IMR-90 (cell line): ENCODE measurements at regions not wholly inside any gene's neighbourhood (a gene's known extent, or its start where the extent isn't known, plus 50 kb on each side); places are given as distances from the start of the nearest gene placed in this dataset.

Experiments used
- ATAC-seq: fragments of 200-7000 bp; cut with Tn5 transposase; 2 replicates; pipeline ENCODE4 v1.9.1; 2020; ENCODE audit warnings: low read depth, mild to moderate bottlenecking, moderate library complexity
- BruUV-seq: library from RNA; stranded (reverse); fragments of 400-500 nt; replicated peaks from 2 replicates; lab custom pipeline; 2021; lab: Mats Ljungman, UMichigan
- CTCF ChIA-PET: fragments of 300-600 bp; formaldehyde crosslinking; extraction: SDS; loops from one replicate; lab custom pipeline; 2021; ENCODE audit warnings: antibody characterized with exemption; lab: Yijun Ruan, JAX
- POLR2A ChIA-PET: fragments of 300-600 bp; sonication (Branson Sonifier 250); formaldehyde crosslinking; loops from one replicate; lab custom pipeline; 2022; ENCODE audit warnings: antibody characterized with exemption; ENCODE audit not compliant: unreplicated experiment; lab: Charles Lee
- DNase-seq: peaks from one replicate; pipeline ENCODE4 v3.0.0; 2013
- H2AFZ ChIP-seq: replicated peaks from 2 replicates; pipeline ENCODE3; 2013; ENCODE audit warnings: low read length, mild to moderate bottlenecking; ENCODE audit not compliant: poor library complexity
- H2AK5ac ChIP-seq: 2 replicates; pipeline ENCODE4 v1.6.1; 2013; ENCODE audit warnings: low read depth, low read length, inconsistent platforms
- H2AK9ac ChIP-seq: replicated peaks from 2 replicates; pipeline ENCODE3; 2013; ENCODE audit warnings: mild to moderate bottlenecking, low read depth, low read length, moderate library complexity; ENCODE audit not compliant: poor library complexity
- H2BK120ac ChIP-seq: 2 replicates; pipeline ENCODE4 v1.6.1; 2013; ENCODE audit warnings: low read depth, low read length, inconsistent platforms
- H2BK15ac ChIP-seq: 3 replicates; pipeline ENCODE4 v1.6.1; 2013; ENCODE audit warnings: low read depth, low read length, inconsistent platforms
- H2BK20ac ChIP-seq: 2 replicates; pipeline ENCODE4 v1.6.1; 2013; ENCODE audit warnings: low read depth, mild to moderate bottlenecking, inconsistent platforms, low read length, moderate library complexity
- H2BK5ac ChIP-seq: 2 replicates; pipeline ENCODE4 v1.6.1; 2013; ENCODE audit warnings: mild to moderate bottlenecking, low read depth, low read length, inconsistent platforms; ENCODE audit not compliant: poor library complexity, severe bottlenecking
- H3K14ac ChIP-seq: replicated peaks from 2 replicates; pipeline ENCODE4 v1.6.1; 2013; ENCODE audit warnings: low read depth, low read length, inconsistent platforms
- H3K18ac ChIP-seq: 2 replicates; pipeline ENCODE4 v1.6.1; 2013; ENCODE audit warnings: low read depth, low read length, control low read depth
- H3K23ac ChIP-seq: 2 replicates; pipeline ENCODE4 v1.6.1; 2013; ENCODE audit warnings: low read depth, low read length, inconsistent platforms
- H3K27ac ChIP-seq: 2 replicates; pipeline ENCODE4 v1.5.1; 2013; ENCODE audit warnings: mild to moderate bottlenecking, control low read depth, low read length; ENCODE audit not compliant: insufficient read depth
- H3K27me3 ChIP-seq: 2 replicates; pipeline ENCODE4 v1.6.1; 2013; ENCODE audit warnings: low read length; ENCODE audit not compliant: control insufficient read depth, insufficient read depth
- H3K36me3 ChIP-seq: 2 replicates; pipeline ENCODE4 v1.6.1; 2013; ENCODE audit warnings: low read length, mixed read lengths; ENCODE audit not compliant: control insufficient read depth, insufficient read depth
- H3K4ac ChIP-seq: 2 replicates; pipeline ENCODE4 v1.6.1; 2013; ENCODE audit warnings: low read depth, low read length, inconsistent platforms
- H3K4me1 ChIP-seq: 2 replicates; pipeline ENCODE4 v1.6.1; 2013; ENCODE audit warnings: low read length, mixed read lengths; ENCODE audit not compliant: control insufficient read depth, insufficient read depth
- H3K4me2 ChIP-seq: 2 replicates; pipeline ENCODE4 v1.6.1; 2013; ENCODE audit warnings: low read depth, mild to moderate bottlenecking, control low read depth, low read length, moderate library complexity
- H3K4me3 ChIP-seq: 2 replicates; pipeline ENCODE4 v1.5.1; 2013; ENCODE audit warnings: low read depth, mild to moderate bottlenecking, control low read depth, low read length, moderate library complexity; ENCODE audit not compliant: insufficient read depth
- H3K56ac ChIP-seq: 2 replicates; pipeline ENCODE4 v1.6.1; 2013; ENCODE audit warnings: low read length, inconsistent platforms; ENCODE audit not compliant: insufficient read depth; ENCODE audit errors: extremely low read depth
- H3K79me1 ChIP-seq, 2 experiments: 2 replicates each; pipeline ENCODE4 v1.6.1; 2013; ENCODE audit warnings: low read length in 2 of 2, inconsistent platforms in 1 of 2, low read depth in 1 of 2
- H3K9ac ChIP-seq: 2 replicates; pipeline ENCODE4 v1.6.1; 2013; ENCODE audit warnings: low read depth, low read length, control low read depth
- H3K9me1 ChIP-seq: 2 replicates; pipeline ENCODE4 v1.6.1; 2013; ENCODE audit warnings: low read length, inconsistent platforms; ENCODE audit not compliant: insufficient read depth
- H3K9me3 ChIP-seq: 2 replicates; pipeline ENCODE4 v1.6.1; 2013; ENCODE audit warnings: low read length; ENCODE audit not compliant: control insufficient read depth, insufficient read depth
- H4K20me1 ChIP-seq: 2 replicates; pipeline ENCODE4 v1.6.1; 2013; ENCODE audit warnings: low read length, inconsistent platforms; ENCODE audit not compliant: insufficient read depth
- H4K5ac ChIP-seq: 2 replicates; pipeline ENCODE4 v1.6.1; 2013; ENCODE audit warnings: mild to moderate bottlenecking, low read depth, low read length, control low read depth
- H4K8ac ChIP-seq, 2 experiments: 2 replicates each; pipeline ENCODE4 v1.6.1; 2013; ENCODE audit warnings: low read depth in 2 of 2, low read length in 2 of 2, control low read depth in 1 of 2, inconsistent platforms in 1 of 2
- H4K91ac ChIP-seq: 2 replicates; pipeline ENCODE4 v1.6.1; 2013; ENCODE audit warnings: low read depth, low read length, inconsistent platforms; ENCODE audit not compliant: insufficient read depth
- BHLHE40 ChIP-seq: fragments of 150-350 bp; IDR thresholded peaks from 2 replicates; pipeline ENCODE4 v1.6.1; 2016; ENCODE audit warnings: mild to moderate bottlenecking, low read depth, low read length
- CHD1 ChIP-seq: IDR thresholded peaks from 2 replicates; pipeline ENCODE4 v1.6.1; 2012; ENCODE audit warnings: low read depth, low read length, improper control_type of control experiment
- ELK1 ChIP-seq: fragments of 150-350 bp; IDR thresholded peaks from 2 replicates; pipeline ENCODE4 v1.6.1; 2016; ENCODE audit warnings: low read depth, mild to moderate bottlenecking, low read length, moderate library complexity, borderline replicate concordance
- MXI1 ChIP-seq: IDR thresholded peaks from 2 replicates; pipeline ENCODE4 v1.6.1; 2012; ENCODE audit warnings: low read depth, mild to moderate bottlenecking, low read length, moderate library complexity, borderline replicate concordance
- POLR2A ChIP-seq: IDR thresholded peaks from 2 replicates; pipeline ENCODE4 v1.6.1; 2012; ENCODE audit warnings: mild to moderate bottlenecking, low read depth, low read length
- RCOR1 ChIP-seq: IDR thresholded peaks from 2 replicates; pipeline ENCODE4 v1.6.1; 2012; ENCODE audit warnings: mild to moderate bottlenecking, low read length, improper control_type of control experiment; ENCODE audit not compliant: insufficient replicate concordance
- RFX5 ChIP-seq: IDR thresholded peaks from 2 replicates; pipeline ENCODE4 v1.8.0; 2012; ENCODE audit warnings: low read depth, mild to moderate bottlenecking, low read length, moderate library complexity
- SMC3 ChIP-seq: fragments of 150-350 bp; IDR thresholded peaks from 2 replicates; pipeline ENCODE4 v1.6.1; 2016; ENCODE audit warnings: low read depth, mild to moderate bottlenecking, antibody characterized with exemption, low read length, moderate library complexity
- WGBS, 2 experiments: methylation state at CpG; one replicate each; pipeline versions ENCODE4 v1.1.5 to v1.1.7; 2013; ENCODE audit warnings: missing lambda C conversion rate in 2 of 2; ENCODE audit not compliant: insufficient read length in 1 of 2; ENCODE audit errors: extremely low coverage in 2 of 2; 5-methylcytosine and 5-hydroxymethylcytosine counted together
- dilution Hi-C: fragments of 300-500 bp; cut with HindIII; formaldehyde crosslinking; loops from one replicate; pipeline ENCODE4 v1.14.3; 2018; ENCODE audit warnings: low sequenced_read_pairs; ENCODE audit not compliant: unreplicated experiment
- in situ Hi-C: fragments of 300-500 bp; cut with MboI; formaldehyde crosslinking; loops from 3 replicates; pipeline ENCODE4 v1.14.3; 2019; ENCODE audit warnings: low sequenced_read_pairs, inconsistent platforms, mixed read lengths
- intact Hi-C: fragments of 100-400 bp; cut with micrococcal nuclease; formaldehyde crosslinking; loops from 2 replicates; pipeline ENCODE4 v1.10.0; 2022

- CTCF ChIA-PET: no interaction called here
- no peak overlapping the region for H3K4ac ChIP-seq
- in situ Hi-C loops: no loop called here
- no peak overlapping the region for H3K18ac ChIP-seq
- no peak overlapping the region for H4K5ac ChIP-seq
- no peaks in the 10 kb centered on the region for H3K4me1 ChIP-seq
- TF ChIP-seq POLR2A: no peak
- no peak for TF ChIP-seq RFX5
- no peak for TF ChIP-seq BHLHE40
- TF ChIP-seq CHD1: no peak
- TF ChIP-seq MXI1: no peak
- TF ChIP-seq ELK1: no peak
- TF ChIP-seq SMC3: no peak
- no peak for TF ChIP-seq RCOR1
- H3K4me3 ChIP-seq: no peak overlapping the region
- no TSS peak for BruUV-seq
- no peaks in the 10 kb centered on the region for H3K9me1 ChIP-seq
- no peaks in the 10 kb centered on the region for H4K20me1 ChIP-seq
- H2BK20ac ChIP-seq: no peak overlapping the region
- no peak overlapping the region for H2AK5ac ChIP-seq
- no peak overlapping the region for H2BK120ac ChIP-seq
- no peaks in the 10 kb centered on the region; the same call in 1 of the 2 replicates for H3K9me3 ChIP-seq
- POLR2A ChIA-PET: no interaction called here
- H3K27ac ChIP-seq: no peak overlapping the region
- H2BK5ac ChIP-seq: no peak overlapping the region
- no peak for ATAC-seq
- H3K27me3 ChIP-seq: no peaks in the 10 kb centered on the region
- DNase-seq: no peak
- no peak overlapping the region for H4K8ac ChIP-seq
- H3K9ac ChIP-seq: no peak overlapping the region
- no peak overlapping the region for H3K4me2 ChIP-seq
- no peak overlapping the region for H3K56ac ChIP-seq
- no peak overlapping the region for H3K23ac ChIP-seq
- H3K79me1 ChIP-seq: no peaks in the 10 kb centered on the region
- no peaks in the 10 kb centered on the region for H3K36me3 ChIP-seq
- intact Hi-C loops: no loop called here
- no peak overlapping the region for H3K14ac ChIP-seq
- no peak overlapping the region for H2BK15ac ChIP-seq
- H2AK9ac ChIP-seq: no peak overlapping the region
- no peak overlapping the region for H2AFZ ChIP-seq
- dilution Hi-C loops: no loop called here
- H4K91ac ChIP-seq: no peak overlapping the region
- no CpG with 5 or more reads among the region's 2 CpGs for whole genome bisulfite sequencing, 2 experiments
These were observed 1282.6 kb downstream of the NCAM2 start for GRCh38 chr21:22280851-22281250.
